H9 (cell line): ENCODE measurements at regions not wholly inside any gene's neighbourhood (a gene's known extent, or its start where the extent isn't known, plus 50 kb on each side); places are given as distances from the start of the nearest gene placed in this dataset.

Source experiments
- DNase-seq: peaks from one replicate; pipeline ENCODE4 v3.0.0-alpha.2; 2017
- H2AFZ ChIP-seq: one replicate; pipeline ENCODE4 v1.6.1; 2013; ENCODE audit warnings: mild to moderate bottlenecking, low read length, control low read depth, moderate library complexity
- H2AK5ac ChIP-seq: 2 replicates; pipeline ENCODE4 v1.6.1; 2013; ENCODE audit warnings: low read length, control low read depth, mixed read lengths; ENCODE audit not compliant: insufficient read length
- H2BK120ac ChIP-seq: one replicate; pipeline ENCODE4 v1.6.1; 2013; ENCODE audit warnings: low read depth, mild to moderate bottlenecking, low read length, control low read depth, inconsistent platforms; ENCODE audit not compliant: poor library complexity, severe bottlenecking
- H2BK12ac ChIP-seq: 2 replicates; pipeline ENCODE4 v1.6.1; 2013; ENCODE audit warnings: low read length, control low read depth, mixed read lengths, low read depth; ENCODE audit not compliant: insufficient read length
- H2BK15ac ChIP-seq: 2 replicates; pipeline ENCODE4 v1.6.1; 2013; ENCODE audit warnings: low read depth, low read length, control low read depth
- H2BK20ac ChIP-seq: one replicate; pipeline ENCODE4 v1.6.1; 2013; ENCODE audit warnings: low read depth, mild to moderate bottlenecking, low read length, control low read depth, inconsistent platforms; ENCODE audit not compliant: poor library complexity, severe bottlenecking
- H2BK5ac ChIP-seq: 2 replicates; pipeline ENCODE4 v1.6.1; 2013; ENCODE audit warnings: low read length, control low read depth, mixed read lengths; ENCODE audit not compliant: insufficient read length
- H3K14ac ChIP-seq: 2 replicates; pipeline ENCODE4 v1.6.1; 2013; ENCODE audit warnings: low read length, control low read depth; ENCODE audit not compliant: insufficient read depth
- H3K18ac ChIP-seq: 2 replicates; pipeline ENCODE4 v1.6.1; 2013; ENCODE audit warnings: low read depth, mild to moderate bottlenecking, mixed read lengths, low read length, control low read depth; ENCODE audit not compliant: insufficient read length
- H3K23ac ChIP-seq: 2 replicates; pipeline ENCODE4 v1.6.1; 2013; ENCODE audit warnings: low read length, control low read depth, mixed read lengths, low read depth; ENCODE audit not compliant: insufficient read length
- H3K23me2 ChIP-seq: 2 replicates; pipeline ENCODE4 v1.6.1; 2013; ENCODE audit warnings: low read depth, mild to moderate bottlenecking, mixed read lengths, low read length, control low read depth; ENCODE audit not compliant: insufficient read length, poor library complexity, severe bottlenecking
- H3K27ac ChIP-seq: 2 replicates; pipeline ENCODE4 v1.5.1; 2013; ENCODE audit warnings: low read length, control low read depth, mixed read lengths, low read depth; ENCODE audit not compliant: insufficient read length
- H3K27me3 ChIP-seq: 2 replicates; pipeline ENCODE4 v1.6.1; 2013; ENCODE audit warnings: low read length, control low read depth, inconsistent platforms; ENCODE audit not compliant: insufficient read depth
- H3K4ac ChIP-seq: 2 replicates; pipeline ENCODE4 v1.6.1; 2013; ENCODE audit warnings: low read depth, mild to moderate bottlenecking, control low read depth, inconsistent platforms, low read length, moderate library complexity
- H3K4me1 ChIP-seq: 2 replicates; pipeline ENCODE4 v1.6.1; 2013; ENCODE audit warnings: low read length, control low read depth, inconsistent platforms; ENCODE audit not compliant: insufficient read depth
- H3K4me2 ChIP-seq: 2 replicates; pipeline ENCODE4 v1.6.1; 2013; ENCODE audit warnings: low read length, control low read depth, mixed read lengths; ENCODE audit not compliant: insufficient read length, insufficient read depth
- H3K56ac ChIP-seq: 2 replicates; pipeline ENCODE4 v1.6.1; 2013; ENCODE audit warnings: low read depth, mild to moderate bottlenecking, mixed read lengths, low read length, control low read depth; ENCODE audit not compliant: insufficient read length
- H3K79me1 ChIP-seq: 2 replicates; pipeline ENCODE4 v1.6.1; 2013; ENCODE audit warnings: low read depth, mild to moderate bottlenecking, moderate library complexity, low read length, control low read depth, inconsistent platforms; ENCODE audit not compliant: insufficient read depth, poor library complexity, severe bottlenecking
- H3K79me2 ChIP-seq: 2 replicates; pipeline ENCODE4 v1.6.1; 2013; ENCODE audit warnings: low read length, control low read depth, inconsistent platforms; ENCODE audit not compliant: insufficient read depth
- H3K9ac ChIP-seq: 2 replicates; pipeline ENCODE4 v1.6.1; 2013; ENCODE audit warnings: low read length, control low read depth, mixed read lengths; ENCODE audit not compliant: insufficient read length; ENCODE audit errors: extremely low read depth
- H3K9me3 ChIP-seq: one replicate; pipeline ENCODE4 v1.6.1; 2013; ENCODE audit warnings: low read depth, low read length, inconsistent platforms; ENCODE audit not compliant: control insufficient read depth
- H3T11ph ChIP-seq: one replicate; pipeline ENCODE4 v1.6.1; 2013; ENCODE audit warnings: mild to moderate bottlenecking, low read length, control low read depth, inconsistent platforms
- H4K20me1 ChIP-seq: one replicate; pipeline ENCODE4 v1.6.1; 2013; ENCODE audit not compliant: control insufficient read depth, insufficient read length, insufficient read depth
- H4K5ac ChIP-seq: 2 replicates; pipeline ENCODE4 v1.6.1; 2013; ENCODE audit warnings: low read depth, mild to moderate bottlenecking, mixed read lengths, low read length, control low read depth; ENCODE audit not compliant: insufficient read length
- H4K8ac ChIP-seq: replicated peaks from 2 replicates; pipeline ENCODE4 v1.6.1; 2013; ENCODE audit warnings: low read length, control low read depth, mixed read lengths, low read depth; ENCODE audit not compliant: insufficient read length
- H4K91ac ChIP-seq: 2 replicates; pipeline ENCODE4 v1.6.1; 2013; ENCODE audit warnings: low read depth, mild to moderate bottlenecking, moderate library complexity, mixed read lengths, low read length, control low read depth; ENCODE audit not compliant: insufficient read length
- H3K27ac Mint-ChIP-seq, 3 experiments: 2 replicates in 2 of 3; 3 replicates in 1 of 3; pipeline ENCODE4 v1.8.0; 2020 to 2021; ENCODE audit warnings: mixed read lengths in 3 of 3, mild to moderate bottlenecking in 1 of 3, moderate library complexity in 1 of 3
- H3K27me3 Mint-ChIP-seq: 2 replicates; pipeline ENCODE4 v1.8.0; 2021; ENCODE audit warnings: low read depth, mild to moderate bottlenecking, moderate library complexity, mixed read lengths
- H3K36me3 Mint-ChIP-seq, 3 experiments: 2 replicates in 2 of 3; 3 replicates in 1 of 3; pipeline ENCODE4 v1.8.0; 2020 to 2021; ENCODE audit warnings: low read depth in 3 of 3, mixed read lengths in 3 of 3; ENCODE audit not compliant: insufficient read depth in 1 of 3
- H3K4me1 Mint-ChIP-seq, 2 experiments: 2 replicates each; pipeline ENCODE4 v1.8.0; 2020; ENCODE audit warnings: mixed read lengths in 2 of 2
- H3K4me3 Mint-ChIP-seq, 2 experiments: 2 replicates in 1 of 2; 3 replicates in 1 of 2; pipeline ENCODE4 v1.8.0; 2020 to 2021; ENCODE audit warnings: mild to moderate bottlenecking in 2 of 2, mixed read lengths in 2 of 2, moderate library complexity in 1 of 2
- H3K9me3 Mint-ChIP-seq, 2 experiments: 2 replicates in 1 of 2; 3 replicates in 1 of 2; pipeline ENCODE4 v1.8.0; 2020; ENCODE audit warnings: mild to moderate bottlenecking in 2 of 2, mixed read lengths in 2 of 2, moderate library complexity in 1 of 2
- WGBS: extraction: QIAGEN DNeasy Blood & Tissue Kit; methylation state at CpG from one replicate; pipeline ENCODE4 v1.1.7; 2013; ENCODE audit warnings: missing lambda C conversion rate, low lambda C conversion rate, mixed read lengths; ENCODE audit not compliant: insufficient read length; ENCODE audit errors: extremely low coverage; 5-methylcytosine and 5-hydroxymethylcytosine counted together
- TF ChIP-seq, protein P1 (sequence below): fragments of 200-600 bp; sonication (generic); conservative IDR thresholded peaks from 3 replicates; pipeline ENCODE4 v1.8.0; 2021; ENCODE audit warnings: antibody characterized with exemption, mild to moderate bottlenecking

DNA sequence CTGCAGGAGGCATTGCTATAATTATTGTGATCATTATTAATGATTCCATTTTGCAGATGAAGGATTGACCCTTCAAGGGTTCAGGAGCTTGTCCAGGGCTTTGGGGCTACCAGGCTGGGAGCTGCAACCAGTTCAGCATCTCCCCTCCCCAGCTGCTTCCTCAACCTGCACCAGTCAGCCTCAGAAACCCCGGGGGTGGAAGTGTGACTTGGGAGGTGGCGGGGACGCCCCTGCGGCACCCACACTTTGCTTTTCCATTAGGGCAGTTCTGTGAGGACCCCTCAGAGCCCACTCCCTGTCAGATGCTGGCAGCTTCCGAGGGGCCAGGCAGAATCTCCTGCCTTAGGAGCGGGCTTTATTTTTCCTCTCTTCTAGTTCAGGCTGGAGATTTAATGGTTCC, 85.6 kb downstream of the OLFM1 start:
- H3K27ac Mint-ChIP-seq: no peak overlapping the region; a peak in 1 of 7 replicates

More for the DNA sequence above, 85.6 kb downstream of the OLFM1 start:
- Mint-ChIP-seq H3K27me3 (peaks cover 4% of the 10 kb centered on the region), H3K4me3 (no peak overlapping the region), H3K36me3 (no peaks in the 10 kb centered on the region), H3K4me1 (no peaks in the 10 kb centered on the region), H3K9me3 (peaks cover 4 to 5% of the 10 kb centered on the region in 2 experiments)
- H2BK120ac ChIP-seq: no peak overlapping the region
- H2AFZ ChIP-seq: no peak overlapping the region
- H3K4me1 ChIP-seq: no peaks in the 10 kb centered on the region
- WGBS: no CpG with 5 or more reads among the region's 6 CpGs
- H2BK15ac ChIP-seq: no peak overlapping the region
- H4K5ac ChIP-seq: no peak overlapping the region
- no peak overlapping the region for H3K9ac ChIP-seq
- H4K20me1 ChIP-seq: no peaks in the 10 kb centered on the region
- H3K27ac ChIP-seq: no peak overlapping the region
- H2BK20ac ChIP-seq: no peak overlapping the region
- no peaks in the 10 kb centered on the region for H3K23me2 ChIP-seq
- H2AK5ac ChIP-seq: no peak overlapping the region
- H3K4me2 ChIP-seq: no peak overlapping the region
- H2BK5ac ChIP-seq: no peak overlapping the region
- H3K79me1 ChIP-seq: no peaks in the 10 kb centered on the region
- H3K14ac ChIP-seq: no peak overlapping the region
- no peak overlapping the region for H4K91ac ChIP-seq
- H3K9me3 ChIP-seq: no peaks in the 10 kb centered on the region
- no peaks in the 10 kb centered on the region for H3K79me2 ChIP-seq
- H2BK12ac ChIP-seq: no peak overlapping the region
- no peak overlapping the region for H3K18ac ChIP-seq
- H3T11ph ChIP-seq: no peak overlapping the region
- no peak overlapping the region for H4K8ac ChIP-seq
- no peak overlapping the region for H3K4ac ChIP-seq
- no peak overlapping the region for H3K23ac ChIP-seq
- TF ChIP-seq, protein P1, sequence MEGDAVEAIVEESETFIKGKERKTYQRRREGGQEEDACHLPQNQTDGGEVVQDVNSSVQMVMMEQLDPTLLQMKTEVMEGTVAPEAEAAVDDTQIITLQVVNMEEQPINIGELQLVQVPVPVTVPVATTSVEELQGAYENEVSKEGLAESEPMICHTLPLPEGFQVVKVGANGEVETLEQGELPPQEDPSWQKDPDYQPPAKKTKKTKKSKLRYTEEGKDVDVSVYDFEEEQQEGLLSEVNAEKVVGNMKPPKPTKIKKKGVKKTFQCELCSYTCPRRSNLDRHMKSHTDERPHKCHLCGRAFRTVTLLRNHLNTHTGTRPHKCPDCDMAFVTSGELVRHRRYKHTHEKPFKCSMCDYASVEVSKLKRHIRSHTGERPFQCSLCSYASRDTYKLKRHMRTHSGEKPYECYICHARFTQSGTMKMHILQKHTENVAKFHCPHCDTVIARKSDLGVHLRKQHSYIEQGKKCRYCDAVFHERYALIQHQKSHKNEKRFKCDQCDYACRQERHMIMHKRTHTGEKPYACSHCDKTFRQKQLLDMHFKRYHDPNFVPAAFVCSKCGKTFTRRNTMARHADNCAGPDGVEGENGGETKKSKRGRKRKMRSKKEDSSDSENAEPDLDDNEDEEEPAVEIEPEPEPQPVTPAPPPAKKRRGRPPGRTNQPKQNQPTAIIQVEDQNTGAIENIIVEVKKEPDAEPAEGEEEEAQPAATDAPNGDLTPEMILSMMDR: no peak
- H3K56ac ChIP-seq: no peak overlapping the region
- no peak for DNase-seq
- H3K27me3 ChIP-seq: no peaks in the 10 kb centered on the region
